ENCODE measurements at regions not wholly inside any gene's neighbourhood (a gene's known extent, or its start where the extent isn't known, plus 50 kb on each side); places are given as distances from the start of the nearest gene placed in this dataset.

- TF ChIP-seq, protein P1, sequence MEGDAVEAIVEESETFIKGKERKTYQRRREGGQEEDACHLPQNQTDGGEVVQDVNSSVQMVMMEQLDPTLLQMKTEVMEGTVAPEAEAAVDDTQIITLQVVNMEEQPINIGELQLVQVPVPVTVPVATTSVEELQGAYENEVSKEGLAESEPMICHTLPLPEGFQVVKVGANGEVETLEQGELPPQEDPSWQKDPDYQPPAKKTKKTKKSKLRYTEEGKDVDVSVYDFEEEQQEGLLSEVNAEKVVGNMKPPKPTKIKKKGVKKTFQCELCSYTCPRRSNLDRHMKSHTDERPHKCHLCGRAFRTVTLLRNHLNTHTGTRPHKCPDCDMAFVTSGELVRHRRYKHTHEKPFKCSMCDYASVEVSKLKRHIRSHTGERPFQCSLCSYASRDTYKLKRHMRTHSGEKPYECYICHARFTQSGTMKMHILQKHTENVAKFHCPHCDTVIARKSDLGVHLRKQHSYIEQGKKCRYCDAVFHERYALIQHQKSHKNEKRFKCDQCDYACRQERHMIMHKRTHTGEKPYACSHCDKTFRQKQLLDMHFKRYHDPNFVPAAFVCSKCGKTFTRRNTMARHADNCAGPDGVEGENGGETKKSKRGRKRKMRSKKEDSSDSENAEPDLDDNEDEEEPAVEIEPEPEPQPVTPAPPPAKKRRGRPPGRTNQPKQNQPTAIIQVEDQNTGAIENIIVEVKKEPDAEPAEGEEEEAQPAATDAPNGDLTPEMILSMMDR (conservative IDR thresholded peaks at IDR 0.05) = no peak
- no peak for TF ChIP-seq ZFX (IDR thresholded peaks at IDR 0.05)
These were observed 773.4 kb upstream of the SLITRK1 start for GRCh38 chr13:84655677-84656076.
